HG03280 (cell line): ENCODE measurements at regions not wholly inside any gene's neighbourhood (a gene's known extent, or its start where the extent isn't known, plus 50 kb on each side); places are given as distances from the start of the nearest gene placed in this dataset.

Experiments
- ATAC-seq: cut with Tn5 transposase; IDR thresholded peaks from one replicate; pipeline ENCODE4 v1.9.1; 2021; ENCODE audit warnings: mild to moderate bottlenecking, moderate library complexity; ENCODE audit not compliant: unreplicated experiment

DNA sequence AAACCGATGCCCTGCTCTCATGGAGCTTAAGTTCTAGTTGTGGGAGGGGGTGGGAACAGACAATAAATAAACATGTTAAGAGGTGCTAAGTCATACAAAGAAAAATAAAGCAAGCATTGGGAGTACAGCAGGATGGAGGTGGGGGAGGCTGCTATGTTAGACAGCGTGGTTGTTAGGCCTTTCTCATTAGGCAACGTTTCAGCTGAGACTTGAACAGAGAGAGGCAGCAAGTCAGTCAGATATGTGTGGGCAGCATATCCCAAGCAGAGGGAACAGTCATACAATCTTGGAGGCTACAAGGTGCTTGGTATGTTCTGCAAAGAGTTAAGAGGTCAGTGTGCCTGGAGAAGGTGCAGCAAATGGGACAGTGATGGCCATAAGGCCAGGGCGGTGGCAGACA lies 97.7 kb upstream of the CCDC196 start:
- ATAC-seq, result no peak

- ATAC-seq, result no peak
Observed at GRCh38 chr14:66389481-66389880, 96.7 kb upstream of the CCDC196 start.

GRCh38 chr14:66395300-66395699 lies 90.9 kb upstream of the CCDC196 start:
- ATAC-seq, result no peak

DNA sequence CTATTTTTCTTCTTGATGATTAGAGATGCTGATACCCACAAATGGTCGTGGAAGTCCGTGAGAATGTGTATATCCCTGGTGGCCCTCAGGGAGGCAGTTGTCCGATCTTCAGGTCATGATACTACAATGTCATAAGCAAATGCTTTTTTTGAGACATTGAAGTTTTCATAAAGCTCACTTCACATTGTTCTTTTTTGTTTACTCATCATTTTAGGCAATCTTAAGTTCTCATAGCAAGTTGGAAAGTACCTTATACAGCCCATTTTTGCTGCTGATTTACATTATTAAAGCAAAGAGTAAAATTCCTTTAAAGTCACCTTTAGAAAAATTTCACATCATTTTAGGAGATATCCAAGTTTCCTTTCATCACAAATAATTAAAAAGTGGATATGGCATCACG lies 90.0 kb upstream of the CCDC196 start:
- no peak for ATAC-seq

DNA sequence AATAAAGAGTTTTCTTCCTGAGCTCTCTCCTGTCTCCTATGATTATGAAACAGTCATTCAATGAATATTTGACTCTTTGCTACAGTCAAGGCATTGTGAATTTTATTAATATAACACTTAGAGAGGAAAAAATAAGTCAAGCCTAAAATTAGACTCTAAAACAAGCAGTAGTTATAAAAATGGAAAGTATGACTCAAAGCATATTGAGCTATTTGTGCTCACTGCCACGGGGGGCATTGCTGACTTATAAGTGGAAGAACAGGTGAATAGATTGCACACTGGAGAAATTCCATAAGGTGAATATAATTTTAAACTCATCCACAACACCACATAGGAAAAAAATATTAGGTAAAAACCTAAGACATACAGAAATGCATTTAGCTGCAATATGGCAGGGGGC lies 87.7 kb upstream of the CCDC196 start:
- ATAC-seq, result no peak

DNA sequence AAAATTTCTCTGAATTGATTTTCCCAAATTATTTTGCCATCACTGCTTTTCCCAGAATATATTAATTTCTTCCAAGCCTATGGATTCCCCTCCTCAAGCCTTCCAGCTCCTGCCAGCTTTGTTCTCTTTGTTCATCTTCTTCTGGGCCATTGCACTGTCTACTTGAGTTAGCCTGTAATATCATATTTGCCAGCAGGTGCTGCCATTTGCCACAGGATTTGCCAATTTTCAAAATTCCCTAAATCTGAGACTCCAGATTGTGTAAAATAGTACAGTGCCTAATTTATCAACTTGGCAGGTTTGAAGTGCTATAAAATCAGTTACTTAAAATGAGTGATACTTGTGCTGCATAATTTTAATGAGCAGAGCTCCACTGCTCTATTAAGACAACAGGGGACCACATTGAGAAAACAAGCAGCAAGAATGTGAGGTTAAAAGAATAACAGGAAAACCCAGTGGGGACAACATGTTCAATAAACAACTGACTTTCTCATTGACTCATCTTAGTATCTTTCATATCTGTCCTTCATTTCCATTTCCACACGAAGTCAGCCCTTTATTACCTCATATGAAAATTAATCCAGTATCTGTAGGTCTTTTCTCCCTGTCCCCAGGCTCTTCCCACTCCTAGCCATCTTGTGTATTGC lies 84.6 kb upstream of the CCDC196 start:
- no peak for ATAC-seq

DNA sequence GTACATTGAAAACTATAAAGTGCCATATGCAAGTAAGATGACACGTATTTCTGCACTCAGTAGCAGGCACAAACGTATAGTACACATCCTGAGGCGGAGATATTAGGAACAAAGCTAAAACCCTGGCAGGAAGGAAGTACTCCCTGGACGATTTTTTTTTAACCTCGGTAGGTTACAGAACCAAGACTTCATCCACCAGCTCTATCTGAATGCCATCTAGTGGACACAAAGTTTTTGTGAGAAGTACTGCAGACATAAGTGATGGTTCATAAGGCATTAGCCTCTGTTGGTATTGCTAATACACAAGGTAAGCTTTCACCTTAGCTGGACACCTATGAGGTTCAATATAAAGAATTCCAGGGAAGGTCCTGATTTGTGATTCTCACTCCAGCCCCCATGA lies 83.0 kb upstream of the CCDC196 start:
- no peak for ATAC-seq

DNA sequence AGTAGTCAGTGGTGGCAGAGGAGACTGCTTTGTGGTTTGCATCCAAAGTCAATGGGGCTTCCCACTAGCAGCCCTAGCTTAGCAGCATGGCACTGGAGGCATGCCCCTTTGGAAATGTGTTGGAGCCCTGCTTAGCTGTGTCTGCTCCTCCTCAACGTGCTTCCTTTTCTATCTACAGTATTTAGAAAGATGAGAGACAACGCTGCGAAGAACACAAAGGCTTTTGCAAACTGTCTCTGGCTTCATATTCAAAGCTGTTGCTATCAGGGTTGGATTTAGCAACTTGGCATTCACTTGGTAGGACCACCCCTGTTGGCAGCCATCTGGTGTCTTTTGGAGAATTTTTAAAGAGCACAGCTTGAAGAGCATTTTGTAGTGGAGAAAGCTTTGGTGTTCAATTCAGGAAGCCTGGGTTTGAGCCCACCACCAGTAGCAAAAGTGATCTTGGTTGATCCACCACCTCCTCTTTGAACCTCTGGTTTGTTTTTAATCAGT lies 82.1 kb upstream of the CCDC196 start:
- ATAC-seq, result no peak

DNA sequence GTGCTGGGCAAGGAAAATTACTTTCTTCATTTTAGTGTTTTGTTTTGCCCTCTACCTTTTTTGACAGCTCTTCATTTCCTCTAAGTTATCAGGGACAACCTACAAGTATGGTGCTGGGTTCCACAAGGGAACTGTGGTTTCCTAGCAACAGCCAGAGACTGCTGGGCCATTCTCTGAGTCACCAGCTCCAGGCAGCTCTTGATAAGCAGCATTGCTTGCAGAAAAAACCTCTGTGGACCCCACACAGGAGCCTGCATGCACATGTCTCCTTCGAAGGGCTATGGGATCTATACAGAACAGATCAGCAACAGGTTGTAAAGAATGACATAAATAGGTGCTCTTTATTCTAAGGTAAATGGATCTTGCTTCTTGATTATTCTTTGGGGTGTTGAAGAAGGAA lies 81.0 kb upstream of the CCDC196 start:
- no peak for ATAC-seq

DNA sequence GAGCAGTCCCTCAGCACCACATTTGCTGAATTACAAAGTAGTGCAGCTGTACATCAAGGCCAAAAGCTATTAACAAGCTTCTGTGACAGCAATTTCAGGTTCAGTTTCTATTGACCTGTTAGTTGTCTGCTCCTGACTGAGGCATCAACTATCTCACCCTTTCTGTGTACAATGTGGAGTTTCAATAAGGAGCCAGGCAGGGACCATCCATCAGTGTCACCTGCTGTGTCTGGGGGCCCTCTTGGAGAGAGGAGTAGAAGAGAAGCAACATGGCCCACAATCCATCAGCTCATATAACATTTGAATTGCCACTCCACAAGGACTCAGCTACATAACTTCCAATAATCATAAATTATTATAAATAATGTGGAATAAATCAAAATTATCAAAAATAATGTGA lies 72.3 kb upstream of the CCDC196 start:
- no peak for ATAC-seq

DNA sequence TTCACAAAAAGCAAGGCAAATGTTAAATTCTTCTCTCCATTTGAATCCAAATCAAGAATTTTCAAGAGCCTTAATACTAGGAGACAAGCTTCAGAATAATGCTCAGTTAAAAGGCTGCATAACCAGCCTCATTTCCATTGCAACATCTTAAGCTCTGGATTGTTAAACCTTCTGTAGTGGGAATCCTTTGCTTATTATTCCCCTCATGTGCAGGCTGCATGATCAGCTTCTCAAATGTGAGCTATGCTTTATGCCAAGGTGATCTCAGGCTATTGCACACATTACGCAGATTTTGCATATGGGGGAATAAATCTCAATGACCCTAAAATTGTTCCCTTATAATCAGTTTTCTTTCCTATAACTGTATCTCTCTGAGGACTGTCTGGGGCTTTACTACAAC lies 71.7 kb upstream of the CCDC196 start:
- no peak for ATAC-seq

- no peak for ATAC-seq
Observed at GRCh38 chr14:66420251-66421006, 65.7 kb upstream of the CCDC196 start.

- ATAC-seq, result no peak
Observed at GRCh38 chr14:66421990-66422946, 63.9 kb upstream of the CCDC196 start.

DNA sequence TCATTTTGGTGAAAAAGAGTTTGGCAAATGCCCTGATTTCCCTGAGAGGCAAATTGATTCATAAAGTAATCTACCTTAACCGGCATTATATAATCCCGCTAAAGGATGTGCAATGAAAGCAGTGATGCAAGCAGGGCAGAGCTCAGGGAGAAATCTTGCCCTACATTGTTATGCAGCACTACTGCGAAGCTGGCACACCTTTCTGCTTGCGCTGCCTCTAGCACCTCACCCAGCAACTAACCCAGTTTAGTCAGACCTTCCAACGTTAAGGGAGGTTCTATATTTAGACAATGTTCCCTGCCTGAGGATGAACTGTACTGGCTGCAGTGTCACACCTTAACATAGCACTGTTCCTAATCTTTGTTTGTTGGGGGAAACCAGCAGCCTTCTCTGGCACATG lies 60.8 kb upstream of the CCDC196 start:
- ATAC-seq, result no peak

DNA sequence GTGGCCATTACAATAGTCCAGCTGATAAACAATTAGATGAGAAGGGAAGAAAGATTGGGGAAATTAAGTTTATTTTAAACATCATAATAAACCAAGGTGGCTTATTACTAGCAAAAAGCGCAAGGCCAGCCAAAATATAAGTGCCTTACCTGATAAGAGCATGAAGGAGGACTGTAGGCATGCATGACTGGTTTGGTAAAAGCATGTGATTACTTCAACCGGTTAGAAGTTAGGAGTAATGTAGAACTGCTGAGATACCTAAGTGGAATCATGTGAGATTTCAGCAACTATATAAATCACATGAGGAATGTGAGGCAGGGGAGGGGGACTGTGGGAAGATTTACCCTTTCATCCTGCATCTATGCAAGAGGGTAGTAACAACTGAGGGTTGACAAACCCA lies 59.7 kb upstream of the CCDC196 start:
- ATAC-seq, result no peak

GRCh38 chr14:66432334-66432733 lies 53.8 kb upstream of the CCDC196 start:
- ATAC-seq, result no peak

GRCh38 chr14:66434464-66434863 lies 51.7 kb upstream of the CCDC196 start:
- ATAC-seq, result no peak

- ATAC-seq, result no peak
Observed at GRCh38 chr14:66435683-66436082, 50.5 kb upstream of the CCDC196 start.
